GM18907 (cell line): ENCODE measurements at regions not wholly inside any gene's neighbourhood (a gene's known extent, or its start where the extent isn't known, plus 50 kb on each side); places are given as distances from the start of the nearest gene placed in this dataset.
A peak's percentile ranks its signal among the peaks of the same experiment; 100 is the strongest.
"Not testable (repeated sequence)": the region's sequence is repeated elsewhere in the genome, so short reads cannot be mapped to it uniquely, and the experiment has no call there.

Experiments
- ATAC-seq: cut with Tn5 transposase; IDR thresholded peaks from one replicate; pipeline ENCODE4 v1.9.1; 2021; ENCODE audit warnings: mild to moderate bottlenecking, moderate library complexity; ENCODE audit not compliant: unreplicated experiment

DNA sequence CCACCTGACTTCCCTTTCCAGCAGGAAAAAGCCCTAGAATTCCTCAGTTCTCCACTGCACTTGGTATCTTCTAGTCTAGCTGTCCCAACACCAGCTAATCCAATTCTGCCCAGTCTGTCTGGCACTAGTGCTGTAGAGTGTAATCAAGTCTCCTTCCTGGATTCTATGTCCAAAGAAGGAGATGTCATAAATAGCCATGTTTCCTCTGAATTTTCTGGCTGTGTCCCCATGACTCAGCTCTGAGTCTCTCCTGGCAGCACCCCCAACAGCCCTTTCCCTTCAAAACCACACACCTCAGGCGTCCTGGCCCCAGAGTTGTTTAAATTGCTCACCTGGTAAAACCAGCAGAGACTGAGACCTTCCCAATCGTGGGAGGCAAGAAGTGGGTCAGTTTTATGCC is 197.2 kb downstream of the GRXCR1 start:
- no peak for ATAC-seq

DNA sequence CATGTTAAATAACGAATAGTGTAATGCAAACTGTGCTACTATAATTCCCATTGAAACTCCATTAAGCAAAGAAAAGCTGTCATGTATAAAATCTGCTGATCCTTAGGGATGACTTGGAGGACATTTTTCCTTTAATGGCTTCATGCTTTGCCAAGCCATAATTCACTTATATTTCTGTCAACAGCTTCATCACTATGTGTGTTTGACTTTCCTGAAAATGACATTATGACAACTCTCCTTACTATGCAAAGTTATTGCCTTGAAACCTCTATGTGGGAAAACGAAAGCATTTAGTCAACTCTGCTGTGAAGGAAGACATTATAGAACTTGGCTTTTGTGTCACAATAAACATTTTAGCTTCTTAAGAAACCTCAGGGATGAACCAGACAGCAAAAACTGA is 210.5 kb downstream of the GRXCR1 start:
- no peak for ATAC-seq

DNA sequence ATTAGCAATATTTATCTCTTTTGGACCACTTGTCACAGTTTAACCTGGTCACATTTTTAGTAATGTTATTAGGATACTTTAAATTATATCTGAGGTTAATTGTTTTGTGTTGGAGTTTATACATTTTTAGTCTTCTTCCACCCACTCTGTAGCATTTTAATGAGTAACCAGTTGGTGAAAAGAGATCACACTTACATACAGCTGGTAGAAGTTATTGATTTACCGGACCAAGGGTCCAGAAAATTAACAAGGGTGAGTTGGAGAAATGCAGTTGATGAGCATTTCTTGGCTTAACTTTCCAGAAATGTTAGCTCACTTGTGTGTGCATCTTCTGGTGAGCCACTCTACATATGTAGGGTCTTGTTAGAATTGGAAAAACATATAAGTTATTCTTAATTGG is 219.6 kb downstream of the GRXCR1 start:
- ATAC-seq: no peak

DNA sequence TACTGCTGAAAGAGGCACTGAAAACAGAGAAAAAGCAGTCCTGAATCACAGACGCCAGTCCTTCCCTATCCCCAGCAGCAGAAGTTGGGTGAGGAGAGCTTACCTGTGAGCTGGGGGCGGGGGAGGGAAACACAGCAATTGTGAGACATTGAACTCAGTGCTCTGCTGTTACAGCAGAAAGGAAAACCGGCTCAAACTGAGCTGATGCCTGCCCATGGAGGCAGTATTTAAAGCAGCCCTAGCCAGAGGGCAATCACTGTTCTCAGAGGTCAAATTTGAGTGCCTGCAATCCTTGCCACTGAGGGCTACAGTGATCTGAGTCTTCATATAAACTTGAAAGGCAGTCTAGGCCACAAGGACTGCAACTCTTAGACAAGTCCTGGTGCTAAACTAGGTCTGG is 220.7 kb downstream of the GRXCR1 start:
- no peak for ATAC-seq

DNA sequence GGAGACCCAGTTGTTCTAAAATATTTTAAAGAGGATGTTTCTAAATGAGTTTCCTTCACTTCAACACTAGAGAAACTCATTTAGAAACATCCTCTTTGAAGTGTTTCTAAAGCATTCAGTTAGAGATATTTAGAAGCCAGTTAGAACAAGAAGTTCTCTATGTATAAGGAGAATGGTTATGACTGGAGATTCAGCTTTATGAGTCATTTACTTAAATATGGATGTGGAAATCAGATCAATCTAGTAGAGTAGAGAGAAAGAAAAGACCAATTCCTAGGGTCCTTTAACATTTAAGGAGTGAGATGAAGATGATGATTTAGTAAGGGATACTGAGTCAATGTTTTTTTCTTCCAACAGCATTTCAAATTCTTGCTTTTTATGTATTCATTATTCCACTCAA is 234.1 kb downstream of the GRXCR1 start:
- no peak for ATAC-seq

DNA sequence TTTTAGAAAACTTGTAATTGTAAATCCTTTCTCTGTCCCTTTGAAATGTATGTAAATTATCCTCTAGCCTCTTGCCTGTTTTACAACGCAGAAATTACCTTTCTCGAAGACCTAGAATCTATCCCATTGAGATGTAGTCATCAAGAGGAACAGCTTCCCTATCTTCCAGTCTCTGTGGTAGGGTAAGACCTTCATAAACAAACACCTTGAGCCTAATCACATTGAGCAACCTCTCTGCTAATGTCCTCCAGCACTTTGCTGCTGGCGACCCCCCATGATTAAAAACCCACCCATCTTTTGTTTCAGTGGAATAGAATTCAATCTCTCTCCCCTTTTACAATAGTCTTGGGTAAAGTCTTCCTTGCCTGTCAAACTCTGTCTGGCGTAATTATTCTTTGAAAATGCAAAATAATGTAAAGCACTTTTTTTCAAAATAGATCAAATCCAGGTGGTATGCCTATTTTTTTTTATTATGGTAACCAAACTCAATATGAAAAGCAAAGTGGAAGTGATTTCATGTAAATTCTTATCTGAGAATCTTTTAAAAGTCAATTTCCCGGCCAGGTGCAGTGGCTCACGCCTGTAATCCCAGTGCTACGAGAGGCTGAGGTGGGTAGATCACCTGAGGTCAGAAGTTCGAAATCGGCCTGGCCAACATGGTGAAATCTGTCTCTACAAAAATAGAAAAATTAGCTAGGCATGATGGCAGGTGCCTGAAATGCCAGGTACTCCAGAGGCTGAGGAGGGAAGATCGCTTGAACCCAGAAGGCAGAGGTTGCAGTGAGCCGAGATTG is 237.9 kb downstream of the GRXCR1 start:
- ATAC-seq: no peak

DNA sequence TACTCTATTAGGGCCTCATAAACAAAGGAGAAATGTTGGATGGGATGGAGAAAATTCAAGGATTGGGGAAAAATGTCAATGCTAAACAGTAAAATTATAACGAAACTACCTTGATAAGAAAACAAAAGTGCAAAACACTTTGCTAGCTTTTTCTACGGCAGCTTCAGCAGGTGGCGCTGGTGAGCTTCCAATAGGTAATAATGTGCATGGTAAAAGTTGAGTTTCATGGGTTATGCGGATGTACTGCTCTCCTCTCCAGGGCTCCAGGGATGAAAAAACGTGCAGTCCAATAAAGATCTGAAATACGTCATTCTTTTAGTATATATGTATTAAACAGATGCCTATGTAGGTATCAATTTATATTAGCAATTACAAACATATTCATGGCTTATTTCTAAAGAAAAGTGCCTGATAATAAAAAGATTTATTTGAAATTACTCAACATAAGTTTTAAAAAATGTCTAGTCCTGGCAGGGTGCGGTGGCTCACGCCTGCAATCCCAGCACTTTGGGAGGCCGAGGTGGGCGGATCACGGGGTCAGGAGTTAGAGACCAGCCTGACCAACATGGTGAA is 239.6 kb downstream of the GRXCR1 start:
- peak; percentile 84 for ATAC-seq

DNA sequence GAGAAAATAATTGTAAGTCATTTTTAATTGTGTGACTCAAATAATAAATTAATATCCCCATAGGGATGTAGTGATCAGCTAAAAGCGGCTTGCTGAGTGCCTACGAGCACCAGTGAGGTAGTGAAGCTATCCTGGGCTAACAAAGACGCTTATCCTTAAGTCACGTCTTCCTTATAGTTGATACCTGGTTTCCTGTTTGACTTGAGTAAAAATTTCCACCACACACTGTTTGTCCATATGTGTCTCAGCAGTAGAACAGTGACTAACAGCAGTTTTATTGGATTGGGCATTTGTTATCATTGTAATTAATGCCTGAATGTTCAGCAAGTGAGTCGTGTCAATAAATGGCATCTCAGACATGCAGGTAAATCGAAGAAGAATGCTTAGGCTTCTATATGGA is 241.1 kb downstream of the GRXCR1 start:
- no peak for ATAC-seq

DNA sequence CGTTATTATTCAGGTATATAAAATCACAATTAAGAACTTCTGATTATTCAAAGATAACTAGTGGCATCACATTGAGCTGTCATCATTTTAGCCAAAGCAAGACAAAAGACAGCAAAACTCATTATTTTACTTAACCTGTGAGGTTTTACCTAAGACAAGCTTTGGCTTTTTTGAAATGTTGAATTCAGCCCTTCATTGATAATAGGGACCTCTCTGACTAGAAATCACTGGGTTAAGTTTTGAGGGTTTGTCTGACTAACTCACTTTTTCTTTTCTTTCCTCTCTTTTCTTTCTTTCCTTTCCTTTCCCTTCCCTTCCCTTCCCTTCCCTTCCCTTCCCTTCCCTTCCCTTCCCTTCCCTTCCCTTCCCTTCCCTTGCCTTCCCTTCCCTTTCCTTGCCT is 244.2 kb downstream of the GRXCR1 start:
- no peak for ATAC-seq

DNA sequence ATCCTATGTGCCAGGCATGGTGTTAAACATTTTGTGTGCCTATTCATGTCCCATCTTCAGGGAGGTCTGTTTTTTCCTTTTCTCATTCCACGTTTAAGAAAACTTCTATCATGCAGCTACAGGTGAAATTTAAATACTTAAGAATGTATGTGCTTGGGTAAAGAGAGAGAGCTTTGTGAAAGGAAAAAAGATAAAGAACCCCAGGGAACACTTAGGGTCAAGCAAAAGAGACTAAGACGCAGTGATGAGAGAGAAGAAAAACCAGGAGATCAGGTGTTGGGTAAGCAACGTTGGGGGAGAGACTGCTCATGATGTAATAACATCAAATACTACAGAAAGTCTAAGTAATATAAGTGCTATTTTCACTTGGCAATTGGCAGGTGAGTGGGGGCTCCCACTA is 253.7 kb downstream of the GRXCR1 start:
- ATAC-seq: no peak

DNA sequence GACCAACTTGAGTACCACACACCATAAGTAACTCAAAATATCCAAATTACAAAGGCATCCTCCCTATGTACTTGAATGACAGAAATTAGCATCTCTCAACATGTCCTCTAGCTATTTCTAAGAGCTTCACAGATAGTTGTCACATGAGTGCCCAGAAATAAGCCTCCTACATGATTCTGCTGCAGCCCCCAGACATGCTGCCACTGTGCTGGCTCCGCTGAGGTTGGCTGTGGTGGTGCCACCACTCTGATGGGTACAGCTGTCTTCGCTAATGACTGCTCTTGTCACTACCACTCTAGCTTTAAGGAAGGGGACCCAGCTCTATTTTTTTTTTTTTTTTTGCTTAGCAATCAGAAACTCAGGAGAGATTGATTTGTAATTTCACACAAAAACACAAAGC is 256.0 kb downstream of the GRXCR1 start:
- no peak for ATAC-seq

DNA sequence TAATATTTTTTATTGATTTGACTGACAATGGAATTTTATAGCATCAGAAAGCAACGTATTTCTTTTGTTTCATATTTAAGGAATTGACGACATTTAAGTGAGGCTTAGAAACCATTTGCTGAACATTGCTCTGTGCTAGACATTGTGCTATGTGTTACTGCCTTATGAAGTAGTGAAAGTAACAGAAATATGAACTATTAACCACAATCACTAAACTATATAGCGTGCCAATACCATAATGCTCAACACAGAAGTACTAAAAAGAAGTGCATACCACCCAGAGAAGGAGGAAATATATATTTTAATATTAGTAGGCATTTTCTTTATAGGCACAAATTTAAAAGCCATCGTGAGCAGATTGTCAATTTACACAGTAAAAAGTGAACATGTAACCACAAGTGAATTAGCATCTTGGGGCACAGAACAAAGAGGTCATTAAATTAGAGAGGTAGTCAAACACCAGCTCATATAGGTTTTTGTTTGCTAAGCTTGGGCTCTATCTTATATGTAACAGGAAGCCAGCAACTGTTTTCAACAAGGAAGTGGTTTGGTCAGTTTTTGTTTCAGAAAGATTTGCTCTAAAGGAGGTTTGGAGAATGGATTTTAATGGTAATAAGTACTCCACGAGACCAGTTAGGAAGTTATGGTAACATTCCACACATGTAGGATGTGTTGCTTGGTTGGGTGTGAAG is 270.7 kb downstream of the GRXCR1 start:
- ATAC-seq: peak; percentile 63

DNA sequence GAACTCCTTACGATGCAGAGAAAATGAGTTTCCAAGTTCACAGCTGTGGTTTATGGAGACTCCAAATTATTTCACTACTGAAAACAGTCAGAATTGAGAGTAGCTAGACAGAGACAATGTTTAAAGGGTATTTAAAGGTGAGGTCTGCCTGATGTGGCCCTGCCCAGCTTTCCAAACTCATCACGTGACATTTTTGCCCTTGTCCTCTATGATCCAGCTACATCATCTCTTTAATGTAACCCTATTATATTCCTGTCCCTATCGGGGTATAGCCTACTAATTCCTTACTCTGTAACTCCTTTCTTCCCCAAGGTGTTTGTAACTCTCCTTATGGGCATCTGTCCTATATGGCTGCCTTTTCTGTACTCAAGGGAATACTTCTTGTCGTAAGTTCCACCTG is 297.2 kb downstream of the GRXCR1 start:
- ATAC-seq: no peak

DNA sequence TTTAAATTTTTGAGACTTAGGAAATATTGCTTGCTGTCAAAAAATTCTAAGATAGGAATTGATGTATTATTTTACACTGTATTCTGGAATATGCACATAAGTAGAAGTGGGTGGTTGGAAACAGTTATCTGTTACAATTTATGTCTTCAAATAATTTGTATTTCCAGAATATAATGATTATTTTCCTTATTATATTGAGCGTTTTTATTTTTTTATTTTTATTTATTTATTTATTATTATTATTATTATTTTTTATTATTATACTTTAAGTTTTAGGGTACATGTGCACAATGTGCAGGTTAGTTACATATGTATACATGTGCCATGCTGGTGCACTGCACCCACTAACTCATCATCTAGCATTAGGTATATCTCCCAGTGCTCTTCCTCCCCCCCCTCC is 320.1 kb downstream of the GRXCR1 start:
- ATAC-seq: not testable (repeated sequence)

DNA sequence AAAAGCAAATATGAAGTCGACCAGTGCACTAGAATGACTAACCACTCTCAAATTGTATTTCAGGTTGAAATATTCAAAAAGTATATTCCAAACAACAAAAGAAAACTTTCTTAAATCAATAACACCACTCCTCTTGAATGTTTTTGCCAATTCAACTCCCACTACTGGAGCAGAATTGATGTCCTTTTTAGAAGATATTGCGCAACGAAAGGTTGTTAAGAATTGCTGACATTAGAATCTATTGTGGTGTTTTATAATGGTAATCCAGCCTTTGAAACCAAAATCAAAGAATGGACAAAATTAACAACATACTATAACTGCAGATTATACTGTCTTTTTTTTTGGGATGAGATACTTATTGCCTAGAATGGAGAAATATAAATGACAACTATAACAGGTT is 331.3 kb downstream of the GRXCR1 start:
- no peak for ATAC-seq

DNA sequence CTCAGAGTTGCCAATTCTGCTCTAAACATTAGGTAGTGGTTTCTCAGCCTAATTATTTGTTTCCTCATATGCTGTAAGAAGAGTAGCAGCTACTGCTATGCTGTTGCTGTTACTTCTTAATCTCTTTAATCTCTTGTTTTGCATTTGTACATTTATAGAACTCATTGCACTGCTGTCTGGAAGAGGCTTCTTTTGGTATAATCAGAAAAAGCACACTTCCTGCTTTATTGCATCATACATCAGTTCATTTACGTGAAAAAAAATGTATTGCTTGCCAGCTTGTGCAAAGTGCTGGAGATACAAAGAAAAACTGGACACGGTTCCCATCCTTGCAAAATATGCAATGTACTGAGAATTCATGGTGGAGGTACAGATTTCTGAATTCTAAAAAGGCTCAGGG is 332.0 kb downstream of the GRXCR1 start:
- no peak for ATAC-seq

DNA sequence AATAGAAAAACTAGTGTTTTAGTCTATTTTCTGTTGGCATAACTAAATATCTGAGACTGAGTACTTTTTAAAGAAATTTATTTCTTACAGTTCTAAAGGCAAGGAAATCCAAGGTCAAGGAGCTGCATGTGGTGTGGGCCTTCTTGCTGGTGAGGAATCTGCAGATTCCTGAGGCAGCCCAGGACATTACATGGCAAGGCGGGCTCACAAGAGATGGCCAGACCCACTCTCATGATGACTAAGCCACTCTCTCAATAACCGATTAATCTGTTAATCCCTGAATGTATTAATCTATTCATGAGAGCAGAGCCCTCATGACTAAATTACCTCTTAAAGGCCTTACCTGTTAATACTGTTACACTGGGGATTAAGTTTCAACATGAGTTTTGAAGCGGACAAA is 340.8 kb downstream of the GRXCR1 start:
- no peak for ATAC-seq

DNA sequence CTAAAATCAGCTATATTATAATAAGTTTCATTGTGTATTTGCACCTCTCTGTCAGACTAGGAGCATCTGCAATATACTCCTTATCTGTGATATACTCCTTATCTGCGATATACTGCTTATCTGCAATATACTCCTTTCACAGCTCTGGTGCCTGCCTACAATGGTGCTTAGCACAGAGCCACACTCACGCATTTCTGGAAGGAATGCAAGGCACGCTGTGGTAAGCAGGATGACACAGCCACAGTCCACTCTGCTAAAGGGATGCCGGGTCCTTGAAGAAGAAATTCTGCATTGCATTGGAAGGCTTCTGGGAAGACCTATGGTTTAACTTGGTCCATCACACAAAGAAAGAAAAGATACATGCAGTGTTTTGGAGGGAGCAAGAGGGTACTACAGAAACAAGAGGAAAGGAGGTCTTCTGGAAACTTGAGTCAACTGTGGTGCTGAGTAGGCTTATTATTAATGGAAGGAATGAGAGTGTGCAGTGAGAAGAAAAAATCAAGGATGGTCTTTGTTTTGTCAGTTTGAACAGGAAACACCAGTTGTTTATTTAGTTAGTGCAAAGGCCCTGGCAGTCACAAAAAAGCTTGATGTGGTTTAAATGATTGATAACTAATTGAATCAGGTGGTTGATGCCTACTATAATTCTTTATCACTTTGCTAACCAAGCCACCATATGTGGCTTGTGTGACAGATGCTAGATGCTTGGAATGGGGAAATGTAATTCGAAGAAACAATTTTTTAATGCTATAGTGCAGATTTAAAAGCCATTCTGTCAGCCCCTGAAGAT is 342.3 kb downstream of the GRXCR1 start:
- ATAC-seq: no peak

DNA sequence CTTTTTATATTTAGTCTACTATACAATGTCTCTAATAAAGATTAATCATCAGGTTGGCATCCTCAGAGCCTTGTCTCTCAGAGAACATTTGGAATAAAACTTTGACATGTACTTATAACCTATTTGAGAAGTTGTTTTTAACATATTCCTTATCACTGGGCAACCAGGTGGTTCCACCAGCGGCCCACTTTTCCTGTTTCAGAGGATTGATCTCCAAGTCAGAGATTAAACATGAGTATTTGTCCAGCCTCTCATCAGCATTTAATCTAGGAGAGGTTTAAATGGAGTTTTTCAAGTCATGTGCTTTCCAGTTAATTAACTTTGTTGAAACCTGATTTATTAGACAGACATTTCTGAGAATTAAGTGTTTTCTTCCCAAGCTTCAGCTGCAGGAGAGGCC is 345.5 kb downstream of the GRXCR1 start:
- ATAC-seq: no peak

DNA sequence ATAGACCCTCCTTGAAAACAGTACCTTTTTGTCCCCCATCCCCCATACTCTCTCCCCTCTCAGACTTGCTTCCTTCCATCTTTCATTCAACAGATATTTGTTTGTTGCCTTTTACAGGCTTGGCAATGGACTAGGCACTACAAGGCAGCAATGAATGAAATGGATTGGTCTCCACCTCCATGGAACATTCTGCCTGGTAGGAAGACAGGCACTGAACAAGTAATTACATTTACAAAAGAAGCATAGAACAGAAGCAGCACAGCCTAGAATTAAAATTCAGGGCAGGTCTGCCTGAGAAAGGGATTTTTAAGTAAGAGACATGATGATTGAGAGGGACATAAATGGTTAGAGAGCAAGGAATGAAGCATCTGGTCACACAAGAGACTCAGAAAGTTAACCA is 346.1 kb downstream of the GRXCR1 start:
- ATAC-seq: no peak

DNA sequence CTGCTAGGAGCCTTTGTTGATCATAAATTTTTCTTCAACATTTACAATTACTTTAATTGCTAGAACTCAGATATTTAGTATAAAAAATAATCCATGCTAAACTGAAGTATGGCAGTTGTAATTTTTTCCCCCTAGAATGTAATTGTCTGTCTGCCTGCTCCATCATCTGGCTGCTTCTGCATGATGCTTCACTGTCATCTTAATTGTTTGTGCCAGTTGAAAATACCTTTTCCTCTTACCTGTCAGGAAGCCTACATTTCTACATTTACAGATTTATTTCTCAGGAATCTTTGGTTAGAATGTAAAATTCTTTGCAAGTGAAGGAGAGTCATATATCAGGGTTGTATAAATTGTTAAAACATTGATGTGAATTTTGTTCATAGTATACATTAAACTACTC is 348.6 kb downstream of the GRXCR1 start:
- ATAC-seq: no peak

DNA sequence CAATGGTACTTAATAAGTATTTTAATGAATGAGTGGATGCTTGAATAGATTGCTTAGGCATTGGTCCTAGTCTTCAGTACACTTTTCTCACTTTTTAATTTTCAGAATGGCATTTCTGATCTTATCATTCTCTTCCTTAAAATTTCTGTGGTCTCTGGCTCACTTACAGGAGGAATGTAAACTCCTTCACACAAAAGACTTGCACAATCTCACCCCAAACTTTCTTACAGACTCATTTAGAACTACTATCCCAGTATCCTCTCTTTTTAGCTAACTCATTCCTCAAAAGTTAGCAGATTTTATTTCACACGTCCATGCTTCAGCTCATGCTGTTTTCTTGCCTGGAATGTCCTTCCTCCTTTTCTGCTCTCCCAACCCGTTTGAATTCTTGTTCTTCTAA is 350.1 kb downstream of the GRXCR1 start:
- no peak for ATAC-seq
